H9 (cell line): ENCODE measurements at regions not wholly inside any gene's neighbourhood (a gene's known extent, or its start where the extent isn't known, plus 50 kb on each side); places are given as distances from the start of the nearest gene placed in this dataset.
A peak's percentile ranks its signal among the peaks of the same experiment; 100 is the strongest.

Experiments
- DNase-seq: peaks from one replicate; pipeline ENCODE4 v3.0.0-alpha.2; 2017
- H2AFZ ChIP-seq: one replicate; pipeline ENCODE4 v1.6.1; 2013; ENCODE audit warnings: mild to moderate bottlenecking, low read length, control low read depth, moderate library complexity
- H2AK5ac ChIP-seq: 2 replicates; pipeline ENCODE4 v1.6.1; 2013; ENCODE audit warnings: low read length, control low read depth, mixed read lengths; ENCODE audit not compliant: insufficient read length
- H2BK120ac ChIP-seq: one replicate; pipeline ENCODE4 v1.6.1; 2013; ENCODE audit warnings: low read depth, mild to moderate bottlenecking, low read length, control low read depth, inconsistent platforms; ENCODE audit not compliant: poor library complexity, severe bottlenecking
- H2BK12ac ChIP-seq: 2 replicates; pipeline ENCODE4 v1.6.1; 2013; ENCODE audit warnings: low read length, control low read depth, mixed read lengths, low read depth; ENCODE audit not compliant: insufficient read length
- H2BK15ac ChIP-seq: 2 replicates; pipeline ENCODE4 v1.6.1; 2013; ENCODE audit warnings: low read depth, low read length, control low read depth
- H2BK20ac ChIP-seq: one replicate; pipeline ENCODE4 v1.6.1; 2013; ENCODE audit warnings: low read depth, mild to moderate bottlenecking, low read length, control low read depth, inconsistent platforms; ENCODE audit not compliant: poor library complexity, severe bottlenecking
- H2BK5ac ChIP-seq: 2 replicates; pipeline ENCODE4 v1.6.1; 2013; ENCODE audit warnings: low read length, control low read depth, mixed read lengths; ENCODE audit not compliant: insufficient read length
- H3K14ac ChIP-seq: 2 replicates; pipeline ENCODE4 v1.6.1; 2013; ENCODE audit warnings: low read length, control low read depth; ENCODE audit not compliant: insufficient read depth
- H3K18ac ChIP-seq: 2 replicates; pipeline ENCODE4 v1.6.1; 2013; ENCODE audit warnings: low read depth, mild to moderate bottlenecking, mixed read lengths, low read length, control low read depth; ENCODE audit not compliant: insufficient read length
- H3K23ac ChIP-seq: 2 replicates; pipeline ENCODE4 v1.6.1; 2013; ENCODE audit warnings: low read length, control low read depth, mixed read lengths, low read depth; ENCODE audit not compliant: insufficient read length
- H3K23me2 ChIP-seq: 2 replicates; pipeline ENCODE4 v1.6.1; 2013; ENCODE audit warnings: low read depth, mild to moderate bottlenecking, mixed read lengths, low read length, control low read depth; ENCODE audit not compliant: insufficient read length, poor library complexity, severe bottlenecking
- H3K27ac ChIP-seq: 2 replicates; pipeline ENCODE4 v1.5.1; 2013; ENCODE audit warnings: low read length, control low read depth, mixed read lengths, low read depth; ENCODE audit not compliant: insufficient read length
- H3K27me3 ChIP-seq: 2 replicates; pipeline ENCODE4 v1.6.1; 2013; ENCODE audit warnings: low read length, control low read depth, inconsistent platforms; ENCODE audit not compliant: insufficient read depth
- H3K4ac ChIP-seq: 2 replicates; pipeline ENCODE4 v1.6.1; 2013; ENCODE audit warnings: low read depth, mild to moderate bottlenecking, control low read depth, inconsistent platforms, low read length, moderate library complexity
- H3K4me1 ChIP-seq: 2 replicates; pipeline ENCODE4 v1.6.1; 2013; ENCODE audit warnings: low read length, control low read depth, inconsistent platforms; ENCODE audit not compliant: insufficient read depth
- H3K4me2 ChIP-seq: 2 replicates; pipeline ENCODE4 v1.6.1; 2013; ENCODE audit warnings: low read length, control low read depth, mixed read lengths; ENCODE audit not compliant: insufficient read length, insufficient read depth
- H3K56ac ChIP-seq: 2 replicates; pipeline ENCODE4 v1.6.1; 2013; ENCODE audit warnings: low read depth, mild to moderate bottlenecking, mixed read lengths, low read length, control low read depth; ENCODE audit not compliant: insufficient read length
- H3K79me1 ChIP-seq: 2 replicates; pipeline ENCODE4 v1.6.1; 2013; ENCODE audit warnings: low read depth, mild to moderate bottlenecking, moderate library complexity, low read length, control low read depth, inconsistent platforms; ENCODE audit not compliant: insufficient read depth, poor library complexity, severe bottlenecking
- H3K79me2 ChIP-seq: 2 replicates; pipeline ENCODE4 v1.6.1; 2013; ENCODE audit warnings: low read length, control low read depth, inconsistent platforms; ENCODE audit not compliant: insufficient read depth
- H3K9ac ChIP-seq: 2 replicates; pipeline ENCODE4 v1.6.1; 2013; ENCODE audit warnings: low read length, control low read depth, mixed read lengths; ENCODE audit not compliant: insufficient read length; ENCODE audit errors: extremely low read depth
- H3K9me3 ChIP-seq: one replicate; pipeline ENCODE4 v1.6.1; 2013; ENCODE audit warnings: low read depth, low read length, inconsistent platforms; ENCODE audit not compliant: control insufficient read depth
- H3T11ph ChIP-seq: one replicate; pipeline ENCODE4 v1.6.1; 2013; ENCODE audit warnings: mild to moderate bottlenecking, low read length, control low read depth, inconsistent platforms
- H4K20me1 ChIP-seq: one replicate; pipeline ENCODE4 v1.6.1; 2013; ENCODE audit not compliant: control insufficient read depth, insufficient read length, insufficient read depth
- H4K5ac ChIP-seq: 2 replicates; pipeline ENCODE4 v1.6.1; 2013; ENCODE audit warnings: low read depth, mild to moderate bottlenecking, mixed read lengths, low read length, control low read depth; ENCODE audit not compliant: insufficient read length
- H4K8ac ChIP-seq: replicated peaks from 2 replicates; pipeline ENCODE4 v1.6.1; 2013; ENCODE audit warnings: low read length, control low read depth, mixed read lengths, low read depth; ENCODE audit not compliant: insufficient read length
- H4K91ac ChIP-seq: 2 replicates; pipeline ENCODE4 v1.6.1; 2013; ENCODE audit warnings: low read depth, mild to moderate bottlenecking, moderate library complexity, mixed read lengths, low read length, control low read depth; ENCODE audit not compliant: insufficient read length
- H3K27ac Mint-ChIP-seq, 3 experiments: 2 replicates in 2 of 3; 3 replicates in 1 of 3; pipeline ENCODE4 v1.8.0; 2020 to 2021; ENCODE audit warnings: mixed read lengths in 3 of 3, mild to moderate bottlenecking in 1 of 3, moderate library complexity in 1 of 3
- H3K27me3 Mint-ChIP-seq: 2 replicates; pipeline ENCODE4 v1.8.0; 2021; ENCODE audit warnings: low read depth, mild to moderate bottlenecking, moderate library complexity, mixed read lengths
- H3K36me3 Mint-ChIP-seq, 3 experiments: 2 replicates in 2 of 3; 3 replicates in 1 of 3; pipeline ENCODE4 v1.8.0; 2020 to 2021; ENCODE audit warnings: low read depth in 3 of 3, mixed read lengths in 3 of 3; ENCODE audit not compliant: insufficient read depth in 1 of 3
- H3K4me1 Mint-ChIP-seq, 2 experiments: 2 replicates each; pipeline ENCODE4 v1.8.0; 2020; ENCODE audit warnings: mixed read lengths in 2 of 2
- H3K4me3 Mint-ChIP-seq, 2 experiments: 2 replicates in 1 of 2; 3 replicates in 1 of 2; pipeline ENCODE4 v1.8.0; 2020 to 2021; ENCODE audit warnings: mild to moderate bottlenecking in 2 of 2, mixed read lengths in 2 of 2, moderate library complexity in 1 of 2
- H3K9me3 Mint-ChIP-seq, 2 experiments: 2 replicates in 1 of 2; 3 replicates in 1 of 2; pipeline ENCODE4 v1.8.0; 2020; ENCODE audit warnings: mild to moderate bottlenecking in 2 of 2, mixed read lengths in 2 of 2, moderate library complexity in 1 of 2
- CTCF ChIP-seq: fragments of 200-600 bp; sonication (generic); conservative IDR thresholded peaks from 3 replicates; pipeline ENCODE4 v1.8.0; 2021; ENCODE audit warnings: antibody characterized with exemption, mild to moderate bottlenecking
- WGBS: extraction: QIAGEN DNeasy Blood & Tissue Kit; methylation state at CpG from one replicate; pipeline ENCODE4 v1.1.7; 2013; ENCODE audit warnings: missing lambda C conversion rate, low lambda C conversion rate, mixed read lengths; ENCODE audit not compliant: insufficient read length; ENCODE audit errors: extremely low coverage; 5-methylcytosine and 5-hydroxymethylcytosine counted together

DNA sequence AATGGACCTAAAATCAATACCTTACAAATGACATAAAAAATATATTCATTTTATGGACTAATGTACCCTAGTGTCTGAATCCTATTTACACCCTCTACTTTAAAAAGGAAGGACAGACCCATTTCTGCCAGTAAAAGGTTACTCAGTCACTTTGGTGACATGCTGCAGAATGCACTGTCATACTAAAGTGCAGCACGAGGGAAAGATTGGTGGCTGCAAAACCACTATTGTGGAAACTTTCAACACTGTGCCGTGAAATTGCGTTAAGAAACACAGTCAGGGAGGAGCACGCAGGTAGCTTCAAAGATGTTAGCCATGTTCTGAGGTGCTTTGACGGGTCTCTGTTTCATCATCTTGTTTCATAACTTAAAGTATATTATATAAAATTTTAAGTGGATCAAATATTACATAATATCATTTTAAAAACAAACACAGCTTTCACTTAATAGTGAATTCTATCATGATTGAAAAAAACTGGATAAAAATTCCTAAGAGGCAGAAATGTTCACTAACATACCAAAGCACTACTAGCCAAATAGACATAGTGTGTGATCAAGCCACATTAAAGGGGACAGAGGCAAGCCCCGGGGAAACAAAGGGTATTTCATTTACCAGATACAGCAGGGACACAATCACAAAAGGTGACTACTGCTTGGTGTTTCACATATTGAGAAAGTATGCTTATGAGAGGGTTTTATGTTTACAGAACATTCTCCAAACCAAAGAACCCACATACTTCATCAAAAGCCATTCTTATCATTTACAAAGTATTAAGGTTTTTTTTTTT is 330.8 kb upstream of the SOX5 start:
- H4K5ac ChIP-seq = no peak overlapping the region
- no peaks in the 10 kb centered on the region for H4K20me1 ChIP-seq
- H3K4me3 Mint-ChIP-seq = no peak overlapping the region
- H3K27ac ChIP-seq = no peak overlapping the region
- no peak overlapping the region for H3K4ac ChIP-seq
- no peak overlapping the region for H2BK15ac ChIP-seq
- no peak overlapping the region for H3K23ac ChIP-seq
- no peak overlapping the region for H2AFZ ChIP-seq
- no peak overlapping the region for H2BK12ac ChIP-seq
- H3K4me2 ChIP-seq = no peak overlapping the region
- H3T11ph ChIP-seq = no peak overlapping the region
- H3K9me3 Mint-ChIP-seq = no peaks in the 10 kb centered on the region
- no peaks in the 10 kb centered on the region for H3K27me3 Mint-ChIP-seq
- H3K36me3 Mint-ChIP-seq = no peaks in the 10 kb centered on the region; a peak in 1 of 7 replicates
- H3K27me3 ChIP-seq = no peaks in the 10 kb centered on the region
- H3K4me1 ChIP-seq = peaks cover 2% of the 10 kb centered on the region; the same call in 1 of the 2 replicates
- no peaks in the 10 kb centered on the region for H3K9me3 ChIP-seq
- H3K27ac Mint-ChIP-seq = peak overlapping the region in 1 of 3 experiments; percentile 57; a peak in 2 of 7 replicates
- H2BK20ac ChIP-seq = no peak overlapping the region
- H3K79me1 ChIP-seq = no peaks in the 10 kb centered on the region
- no CpG with 5 or more reads among the region's 6 CpGs for WGBS
- H3K18ac ChIP-seq = no peak overlapping the region
- H3K9ac ChIP-seq = no peak overlapping the region
- no peak overlapping the region for H4K8ac ChIP-seq
- H2AK5ac ChIP-seq = no peak overlapping the region
- no peak for DNase-seq
- H3K79me2 ChIP-seq = no peaks in the 10 kb centered on the region
- no peak for TF ChIP-seq CTCF
- peaks cover 29 to 36% of the 10 kb centered on the region in 2 experiments for H3K4me1 Mint-ChIP-seq
- H4K91ac ChIP-seq = no peak overlapping the region
- H2BK5ac ChIP-seq = no peak overlapping the region
- no peak overlapping the region for H3K56ac ChIP-seq
- no peaks in the 10 kb centered on the region for H3K23me2 ChIP-seq
- H2BK120ac ChIP-seq = no peak overlapping the region
- no peak overlapping the region for H3K14ac ChIP-seq
